ENCODE measurements at regions not wholly inside any gene's neighbourhood (a gene's known extent, or its start where the extent isn't known, plus 50 kb on each side); places are given as distances from the start of the nearest gene placed in this dataset.
A peak's percentile ranks its signal among the peaks of the same experiment; 100 is the strongest.

DNA sequence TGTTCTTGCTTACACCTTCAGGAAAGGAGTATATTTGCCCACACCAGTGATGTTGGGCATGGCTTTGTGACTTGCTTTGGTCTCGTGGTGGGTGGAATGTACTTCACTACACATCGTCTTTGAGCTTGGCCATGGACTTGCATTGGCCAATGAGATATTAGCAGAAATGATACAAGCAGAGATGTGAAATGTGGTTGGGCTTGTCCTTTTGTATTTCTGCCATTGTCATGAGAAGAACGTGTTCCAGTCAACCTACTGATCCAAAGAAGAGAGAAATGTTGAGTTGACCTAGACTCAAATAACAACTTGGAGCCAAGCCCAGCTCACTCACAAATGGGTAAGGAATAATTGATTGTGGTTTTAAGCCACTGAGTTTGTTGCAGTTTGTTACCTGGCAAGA lies 138.4 kb upstream of the ARX start:
- POLR2A ChIA-PET: no interaction called here
- CTCF ChIA-PET: interaction anchor here (0.9 kb wide), 1 partner anchor 10 kb away, joined by 3 read pairs; no protein-coding TSS in a partner anchor

DNA sequence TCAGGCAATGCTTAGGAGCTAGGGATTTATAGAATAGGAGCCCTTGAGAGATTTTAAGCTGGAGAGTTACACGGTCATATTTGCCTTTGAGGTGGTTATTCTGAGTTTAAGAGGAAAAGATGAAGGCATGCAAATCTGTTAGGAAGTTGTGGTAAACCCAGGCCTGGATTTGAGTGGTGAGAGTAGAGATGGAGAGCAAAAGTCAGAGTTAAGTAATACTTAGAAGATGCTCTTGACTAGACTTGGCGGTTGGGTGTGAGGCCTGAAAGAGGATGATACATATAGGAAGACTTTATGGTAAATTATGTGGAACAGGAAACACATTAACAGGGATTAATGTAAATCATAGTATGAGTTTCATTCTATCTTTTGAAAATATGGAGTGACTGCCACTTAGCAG lies 136.0 kb upstream of the ARX start:
- TF ChIP-seq ELF4 (IDR thresholded peaks at IDR 0.05): no peak
- no peak for TF ChIP-seq ZNF384 (IDR thresholded peaks at IDR 0.05)
- no peak for TF ChIP-seq L3MBTL2 (conservative IDR thresholded peaks at IDR 0.05)
- no peak for TF ChIP-seq TARDBP (IDR thresholded peaks at IDR 0.05)
- no peak for TF ChIP-seq NFRKB (IDR thresholded peaks at IDR 0.05)
- no peak for TF ChIP-seq ARNT (IDR thresholded peaks at IDR 0.05)
- no peak for TF ChIP-seq FOXK2 (IDR thresholded peaks at IDR 0.05)
- TF ChIP-seq SP1 (IDR thresholded peaks at IDR 0.05): no peak
- no peak for DNase-seq (ENCODE audit: extremely low spot score)
- CTCF ChIA-PET: no interaction called here
- POLR2A ChIA-PET: no interaction called here

More for the DNA sequence above, 138.4 kb upstream of the ARX start:
- no peak for DNase-seq (ENCODE audit: extremely low spot score)
- no peak for TF ChIP-seq FOXK2 (IDR thresholded peaks at IDR 0.05)
- TF ChIP-seq CTBP1 (IDR thresholded peaks at IDR 0.05; ENCODE audit: borderline replicate concordance): no peak
- TF ChIP-seq ELF4 (IDR thresholded peaks at IDR 0.05): no peak
- TF ChIP-seq SP1 (IDR thresholded peaks at IDR 0.05): no peak
- no peak for TF ChIP-seq NFRKB (IDR thresholded peaks at IDR 0.05)
- no peak for TF ChIP-seq TARDBP (IDR thresholded peaks at IDR 0.05)
- no peak for TF ChIP-seq L3MBTL2 (conservative IDR thresholded peaks at IDR 0.05)
- TF ChIP-seq ARNT (IDR thresholded peaks at IDR 0.05): no peak
- TF ChIP-seq HDGF (IDR thresholded peaks at IDR 0.05; ENCODE audit: borderline replicate concordance): no peak
- TF ChIP-seq LEF1 (IDR thresholded peaks at IDR 0.05; ENCODE audit: borderline replicate concordance): no peak
- no peak for TF ChIP-seq ZNF384 (IDR thresholded peaks at IDR 0.05)
- TF ChIP-seq FOXA1 (IDR thresholded peaks at IDR 0.05): no peak
- no peak for TF ChIP-seq SUZ12 (IDR thresholded peaks at IDR 0.05)
- no peak for TF ChIP-seq FOXM1 (IDR thresholded peaks at IDR 0.05; ENCODE audit: borderline replicate concordance)
- TF ChIP-seq, protein P1, sequence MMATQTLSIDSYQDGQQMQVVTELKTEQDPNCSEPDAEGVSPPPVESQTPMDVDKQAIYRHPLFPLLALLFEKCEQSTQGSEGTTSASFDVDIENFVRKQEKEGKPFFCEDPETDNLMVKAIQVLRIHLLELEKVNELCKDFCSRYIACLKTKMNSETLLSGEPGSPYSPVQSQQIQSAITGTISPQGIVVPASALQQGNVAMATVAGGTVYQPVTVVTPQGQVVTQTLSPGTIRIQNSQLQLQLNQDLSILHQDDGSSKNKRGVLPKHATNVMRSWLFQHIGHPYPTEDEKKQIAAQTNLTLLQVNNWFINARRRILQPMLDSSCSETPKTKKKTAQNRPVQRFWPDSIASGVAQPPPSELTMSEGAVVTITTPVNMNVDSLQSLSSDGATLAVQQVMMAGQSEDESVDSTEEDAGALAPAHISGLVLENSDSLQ (IDR thresholded peaks at IDR 0.05): no peak
- TF ChIP-seq BHLHE40 (IDR thresholded peaks at IDR 0.05; ENCODE audit: borderline replicate concordance): no peak

- ChIA-PET CTCF (interaction anchor here (0.6 to 2.2 kb wide), 7 partner anchors 10 to 1351 kb away, joined by 3 to 11 read pairs (median 3); no protein-coding TSS in a partner anchor), POLR2A (no interaction called here)
- peak; percentile 59 for DNase-seq (ENCODE audit: extremely low spot score)
- TF ChIP-seq HDGF (IDR thresholded peaks at IDR 0.05; ENCODE audit: borderline replicate concordance) (no peak), FOXM1 (IDR thresholded peaks at IDR 0.05; ENCODE audit: borderline replicate concordance) (no peak), TARDBP (IDR thresholded peaks at IDR 0.05) (no peak), ARNT (IDR thresholded peaks at IDR 0.05) (no peak), FOXK2 (IDR thresholded peaks at IDR 0.05) (no peak), CTBP1 (IDR thresholded peaks at IDR 0.05; ENCODE audit: borderline replicate concordance) (no peak), BHLHE40 (IDR thresholded peaks at IDR 0.05; ENCODE audit: borderline replicate concordance) (no peak), SUZ12 (IDR thresholded peaks at IDR 0.05) (no peak), SP1 (IDR thresholded peaks at IDR 0.05) (no peak), FOXA1 (IDR thresholded peaks at IDR 0.05) (no peak), NFRKB (IDR thresholded peaks at IDR 0.05) (no peak), LEF1 (IDR thresholded peaks at IDR 0.05; ENCODE audit: borderline replicate concordance) (no peak), ZNF384 (IDR thresholded peaks at IDR 0.05) (no peak), ELF4 (IDR thresholded peaks at IDR 0.05) (no peak)
- TF ChIP-seq, protein P1 (IDR thresholded peaks at IDR 0.05): no peak
These were observed 128.5 kb upstream of the ARX start for GRCh38 chrX:25144043-25144940.

- CTCF ChIA-PET: interaction anchor here (0.7 to 2.2 kb wide), 5 partner anchors 11 to 391 kb away, joined by 3 to 11 read pairs (median 3); no protein-coding TSS in a partner anchor
- no peak for DNase-seq (ENCODE audit: extremely low spot score)
- POLR2A ChIA-PET: no interaction called here
- TF ChIP-seq L3MBTL2 (conservative IDR thresholded peaks at IDR 0.05) (no peak), NFRKB (IDR thresholded peaks at IDR 0.05) (no peak), ARNT (IDR thresholded peaks at IDR 0.05) (no peak), FOXA1 (IDR thresholded peaks at IDR 0.05) (no peak), FOXM1 (IDR thresholded peaks at IDR 0.05; ENCODE audit: borderline replicate concordance) (no peak), TARDBP (IDR thresholded peaks at IDR 0.05) (no peak), ELF4 (IDR thresholded peaks at IDR 0.05) (no peak), FOXK2 (IDR thresholded peaks at IDR 0.05) (no peak), LEF1 (IDR thresholded peaks at IDR 0.05; ENCODE audit: borderline replicate concordance) (no peak), BHLHE40 (IDR thresholded peaks at IDR 0.05; ENCODE audit: borderline replicate concordance) (no peak), ZNF384 (IDR thresholded peaks at IDR 0.05) (no peak), HDGF (IDR thresholded peaks at IDR 0.05; ENCODE audit: borderline replicate concordance) (no peak), SP1 (IDR thresholded peaks at IDR 0.05) (no peak), SUZ12 (IDR thresholded peaks at IDR 0.05) (no peak), CTBP1 (IDR thresholded peaks at IDR 0.05; ENCODE audit: borderline replicate concordance) (no peak)
- TF ChIP-seq, protein P1 (IDR thresholded peaks at IDR 0.05): no peak
These were observed 127.8 kb upstream of the ARX start for GRCh38 chrX:25143596-25143995.

DNA sequence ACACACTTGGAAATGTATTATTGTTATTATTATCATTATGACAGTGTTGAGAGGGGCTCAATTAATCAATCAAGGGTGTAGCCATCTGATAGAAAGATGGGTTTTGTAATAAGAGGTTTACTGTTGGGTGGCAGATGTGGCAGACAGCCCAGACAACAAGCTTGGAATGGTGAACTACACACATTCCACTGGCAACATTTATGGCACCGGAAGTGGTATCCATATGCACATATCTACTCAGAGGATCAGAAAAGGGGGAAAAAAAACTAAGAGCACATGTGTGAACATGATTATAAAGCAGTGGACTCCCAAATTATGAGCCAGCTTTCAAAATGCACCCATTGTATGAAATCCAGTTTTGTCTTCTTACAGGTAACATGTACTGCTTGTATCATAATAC lies 125.9 kb upstream of the ARX start:
- no peak for DNase-seq (ENCODE audit: extremely low spot score)
- CTCF ChIA-PET: no interaction called here
- POLR2A ChIA-PET: no interaction called here
- TF ChIP-seq FOXK2 (IDR thresholded peaks at IDR 0.05) (no peak), TARDBP (IDR thresholded peaks at IDR 0.05) (no peak), CTBP1 (IDR thresholded peaks at IDR 0.05; ENCODE audit: borderline replicate concordance) (no peak), ELF4 (IDR thresholded peaks at IDR 0.05) (no peak), SP1 (IDR thresholded peaks at IDR 0.05) (no peak), SUZ12 (IDR thresholded peaks at IDR 0.05) (no peak), HDGF (IDR thresholded peaks at IDR 0.05; ENCODE audit: borderline replicate concordance) (no peak), ARNT (IDR thresholded peaks at IDR 0.05) (no peak), ZNF384 (IDR thresholded peaks at IDR 0.05) (no peak)

Measured in HEK293T (cell line).